H9 (cell line): ENCODE measurements at regions not wholly inside any gene's neighbourhood (a gene's known extent, or its start where the extent isn't known, plus 50 kb on each side); places are given as distances from the start of the nearest gene placed in this dataset.

ENCODE experiments used
- DNase-seq: peaks from one replicate; pipeline ENCODE4 v3.0.0-alpha.2; 2017
- H2AFZ ChIP-seq: one replicate; pipeline ENCODE4 v1.6.1; 2013; ENCODE audit warnings: mild to moderate bottlenecking, low read length, control low read depth, moderate library complexity
- H2AK5ac ChIP-seq: 2 replicates; pipeline ENCODE4 v1.6.1; 2013; ENCODE audit warnings: low read length, control low read depth, mixed read lengths; ENCODE audit not compliant: insufficient read length
- H2BK120ac ChIP-seq: one replicate; pipeline ENCODE4 v1.6.1; 2013; ENCODE audit warnings: low read depth, mild to moderate bottlenecking, low read length, control low read depth, inconsistent platforms; ENCODE audit not compliant: poor library complexity, severe bottlenecking
- H2BK12ac ChIP-seq: 2 replicates; pipeline ENCODE4 v1.6.1; 2013; ENCODE audit warnings: low read length, control low read depth, mixed read lengths, low read depth; ENCODE audit not compliant: insufficient read length
- H2BK15ac ChIP-seq: 2 replicates; pipeline ENCODE4 v1.6.1; 2013; ENCODE audit warnings: low read depth, low read length, control low read depth
- H2BK20ac ChIP-seq: one replicate; pipeline ENCODE4 v1.6.1; 2013; ENCODE audit warnings: low read depth, mild to moderate bottlenecking, low read length, control low read depth, inconsistent platforms; ENCODE audit not compliant: poor library complexity, severe bottlenecking
- H2BK5ac ChIP-seq: 2 replicates; pipeline ENCODE4 v1.6.1; 2013; ENCODE audit warnings: low read length, control low read depth, mixed read lengths; ENCODE audit not compliant: insufficient read length
- H3K14ac ChIP-seq: 2 replicates; pipeline ENCODE4 v1.6.1; 2013; ENCODE audit warnings: low read length, control low read depth; ENCODE audit not compliant: insufficient read depth
- H3K18ac ChIP-seq: 2 replicates; pipeline ENCODE4 v1.6.1; 2013; ENCODE audit warnings: low read depth, mild to moderate bottlenecking, mixed read lengths, low read length, control low read depth; ENCODE audit not compliant: insufficient read length
- H3K23ac ChIP-seq: 2 replicates; pipeline ENCODE4 v1.6.1; 2013; ENCODE audit warnings: low read length, control low read depth, mixed read lengths, low read depth; ENCODE audit not compliant: insufficient read length
- H3K23me2 ChIP-seq: 2 replicates; pipeline ENCODE4 v1.6.1; 2013; ENCODE audit warnings: low read depth, mild to moderate bottlenecking, mixed read lengths, low read length, control low read depth; ENCODE audit not compliant: insufficient read length, poor library complexity, severe bottlenecking
- H3K27ac ChIP-seq: 2 replicates; pipeline ENCODE4 v1.5.1; 2013; ENCODE audit warnings: low read length, control low read depth, mixed read lengths, low read depth; ENCODE audit not compliant: insufficient read length
- H3K27me3 ChIP-seq: 2 replicates; pipeline ENCODE4 v1.6.1; 2013; ENCODE audit warnings: low read length, control low read depth, inconsistent platforms; ENCODE audit not compliant: insufficient read depth
- H3K4ac ChIP-seq: 2 replicates; pipeline ENCODE4 v1.6.1; 2013; ENCODE audit warnings: low read depth, mild to moderate bottlenecking, control low read depth, inconsistent platforms, low read length, moderate library complexity
- H3K4me1 ChIP-seq: 2 replicates; pipeline ENCODE4 v1.6.1; 2013; ENCODE audit warnings: low read length, control low read depth, inconsistent platforms; ENCODE audit not compliant: insufficient read depth
- H3K4me2 ChIP-seq: 2 replicates; pipeline ENCODE4 v1.6.1; 2013; ENCODE audit warnings: low read length, control low read depth, mixed read lengths; ENCODE audit not compliant: insufficient read length, insufficient read depth
- H3K56ac ChIP-seq: 2 replicates; pipeline ENCODE4 v1.6.1; 2013; ENCODE audit warnings: low read depth, mild to moderate bottlenecking, mixed read lengths, low read length, control low read depth; ENCODE audit not compliant: insufficient read length
- H3K79me1 ChIP-seq: 2 replicates; pipeline ENCODE4 v1.6.1; 2013; ENCODE audit warnings: low read depth, mild to moderate bottlenecking, moderate library complexity, low read length, control low read depth, inconsistent platforms; ENCODE audit not compliant: insufficient read depth, poor library complexity, severe bottlenecking
- H3K79me2 ChIP-seq: 2 replicates; pipeline ENCODE4 v1.6.1; 2013; ENCODE audit warnings: low read length, control low read depth, inconsistent platforms; ENCODE audit not compliant: insufficient read depth
- H3K9ac ChIP-seq: 2 replicates; pipeline ENCODE4 v1.6.1; 2013; ENCODE audit warnings: low read length, control low read depth, mixed read lengths; ENCODE audit not compliant: insufficient read length; ENCODE audit errors: extremely low read depth
- H3K9me3 ChIP-seq: one replicate; pipeline ENCODE4 v1.6.1; 2013; ENCODE audit warnings: low read depth, low read length, inconsistent platforms; ENCODE audit not compliant: control insufficient read depth
- H3T11ph ChIP-seq: one replicate; pipeline ENCODE4 v1.6.1; 2013; ENCODE audit warnings: mild to moderate bottlenecking, low read length, control low read depth, inconsistent platforms
- H4K20me1 ChIP-seq: one replicate; pipeline ENCODE4 v1.6.1; 2013; ENCODE audit not compliant: control insufficient read depth, insufficient read length, insufficient read depth
- H4K5ac ChIP-seq: 2 replicates; pipeline ENCODE4 v1.6.1; 2013; ENCODE audit warnings: low read depth, mild to moderate bottlenecking, mixed read lengths, low read length, control low read depth; ENCODE audit not compliant: insufficient read length
- H4K8ac ChIP-seq: replicated peaks from 2 replicates; pipeline ENCODE4 v1.6.1; 2013; ENCODE audit warnings: low read length, control low read depth, mixed read lengths, low read depth; ENCODE audit not compliant: insufficient read length
- H4K91ac ChIP-seq: 2 replicates; pipeline ENCODE4 v1.6.1; 2013; ENCODE audit warnings: low read depth, mild to moderate bottlenecking, moderate library complexity, mixed read lengths, low read length, control low read depth; ENCODE audit not compliant: insufficient read length
- H3K27ac Mint-ChIP-seq, 3 experiments: 2 replicates in 2 of 3; 3 replicates in 1 of 3; pipeline ENCODE4 v1.8.0; 2020 to 2021; ENCODE audit warnings: mixed read lengths in 3 of 3, mild to moderate bottlenecking in 1 of 3, moderate library complexity in 1 of 3
- H3K27me3 Mint-ChIP-seq: 2 replicates; pipeline ENCODE4 v1.8.0; 2021; ENCODE audit warnings: low read depth, mild to moderate bottlenecking, moderate library complexity, mixed read lengths
- H3K36me3 Mint-ChIP-seq, 3 experiments: 2 replicates in 2 of 3; 3 replicates in 1 of 3; pipeline ENCODE4 v1.8.0; 2020 to 2021; ENCODE audit warnings: low read depth in 3 of 3, mixed read lengths in 3 of 3; ENCODE audit not compliant: insufficient read depth in 1 of 3
- H3K4me1 Mint-ChIP-seq, 2 experiments: 2 replicates each; pipeline ENCODE4 v1.8.0; 2020; ENCODE audit warnings: mixed read lengths in 2 of 2
- H3K4me3 Mint-ChIP-seq, 2 experiments: 2 replicates in 1 of 2; 3 replicates in 1 of 2; pipeline ENCODE4 v1.8.0; 2020 to 2021; ENCODE audit warnings: mild to moderate bottlenecking in 2 of 2, mixed read lengths in 2 of 2, moderate library complexity in 1 of 2
- H3K9me3 Mint-ChIP-seq, 2 experiments: 2 replicates in 1 of 2; 3 replicates in 1 of 2; pipeline ENCODE4 v1.8.0; 2020; ENCODE audit warnings: mild to moderate bottlenecking in 2 of 2, mixed read lengths in 2 of 2, moderate library complexity in 1 of 2
- WGBS: extraction: QIAGEN DNeasy Blood & Tissue Kit; methylation state at CpG from one replicate; pipeline ENCODE4 v1.1.7; 2013; ENCODE audit warnings: missing lambda C conversion rate, low lambda C conversion rate, mixed read lengths; ENCODE audit not compliant: insufficient read length; ENCODE audit errors: extremely low coverage; 5-methylcytosine and 5-hydroxymethylcytosine counted together
- TF ChIP-seq, protein P1 (sequence below): fragments of 200-600 bp; sonication (generic); conservative IDR thresholded peaks from 3 replicates; pipeline ENCODE4 v1.8.0; 2021; ENCODE audit warnings: antibody characterized with exemption, mild to moderate bottlenecking

DNA sequence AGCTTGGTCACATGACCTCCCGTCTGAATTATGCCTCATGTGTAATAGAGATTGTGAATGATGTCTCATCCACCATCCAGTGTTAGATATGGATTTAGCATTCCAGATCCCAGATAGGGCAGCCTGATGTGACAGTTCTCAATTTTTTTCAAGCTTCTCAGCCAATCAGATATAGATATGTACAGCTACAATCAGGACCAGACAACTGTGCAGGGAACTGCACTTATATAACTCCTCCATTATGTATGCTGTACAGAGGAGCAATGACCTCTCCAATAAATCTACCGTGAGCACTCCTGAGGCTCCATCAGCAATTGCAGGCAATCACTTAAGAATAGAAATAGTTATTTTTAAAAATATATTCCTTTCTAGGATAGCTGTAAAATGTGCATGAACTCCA, 722.8 kb upstream of the SOX9 start:
- H3K27me3 Mint-ChIP-seq: no peaks in the 10 kb centered on the region
- H3K4me2 ChIP-seq: no peak overlapping the region
- DNase-seq: no peak
- H3K27ac Mint-ChIP-seq: no peak overlapping the region
- H3K27me3 ChIP-seq: no peaks in the 10 kb centered on the region
- peaks cover 8 to 9% of the 10 kb centered on the region in 2 experiments for H3K4me1 Mint-ChIP-seq
- H3K14ac ChIP-seq: no peak overlapping the region
- no peak overlapping the region for H3K56ac ChIP-seq
- H2BK5ac ChIP-seq: no peak overlapping the region
- no peaks in the 10 kb centered on the region for H3K36me3 Mint-ChIP-seq
- no peak overlapping the region for H3K27ac ChIP-seq
- no peaks in the 10 kb centered on the region for H4K20me1 ChIP-seq
- no peak overlapping the region for H4K5ac ChIP-seq
- no peaks in the 10 kb centered on the region for H3K23me2 ChIP-seq
- H3K9me3 Mint-ChIP-seq: no peaks in the 10 kb centered on the region; a peak in 1 of 5 replicates
- H3T11ph ChIP-seq: no peak overlapping the region
- no peaks in the 10 kb centered on the region; the same call in 1 of the 2 replicates for H3K4me1 ChIP-seq
- no peak overlapping the region for H3K18ac ChIP-seq
- no CpG with 5 or more reads among the region's 2 CpGs for WGBS
- H3K79me2 ChIP-seq: no peaks in the 10 kb centered on the region
- H4K8ac ChIP-seq: no peak overlapping the region
- H2BK15ac ChIP-seq: no peak overlapping the region
- no peaks in the 10 kb centered on the region for H3K9me3 ChIP-seq
- H3K79me1 ChIP-seq: no peaks in the 10 kb centered on the region
- H2BK12ac ChIP-seq: no peak overlapping the region
- H2AFZ ChIP-seq: no peak overlapping the region
- no peak overlapping the region for H3K4ac ChIP-seq
- TF ChIP-seq, protein P1, sequence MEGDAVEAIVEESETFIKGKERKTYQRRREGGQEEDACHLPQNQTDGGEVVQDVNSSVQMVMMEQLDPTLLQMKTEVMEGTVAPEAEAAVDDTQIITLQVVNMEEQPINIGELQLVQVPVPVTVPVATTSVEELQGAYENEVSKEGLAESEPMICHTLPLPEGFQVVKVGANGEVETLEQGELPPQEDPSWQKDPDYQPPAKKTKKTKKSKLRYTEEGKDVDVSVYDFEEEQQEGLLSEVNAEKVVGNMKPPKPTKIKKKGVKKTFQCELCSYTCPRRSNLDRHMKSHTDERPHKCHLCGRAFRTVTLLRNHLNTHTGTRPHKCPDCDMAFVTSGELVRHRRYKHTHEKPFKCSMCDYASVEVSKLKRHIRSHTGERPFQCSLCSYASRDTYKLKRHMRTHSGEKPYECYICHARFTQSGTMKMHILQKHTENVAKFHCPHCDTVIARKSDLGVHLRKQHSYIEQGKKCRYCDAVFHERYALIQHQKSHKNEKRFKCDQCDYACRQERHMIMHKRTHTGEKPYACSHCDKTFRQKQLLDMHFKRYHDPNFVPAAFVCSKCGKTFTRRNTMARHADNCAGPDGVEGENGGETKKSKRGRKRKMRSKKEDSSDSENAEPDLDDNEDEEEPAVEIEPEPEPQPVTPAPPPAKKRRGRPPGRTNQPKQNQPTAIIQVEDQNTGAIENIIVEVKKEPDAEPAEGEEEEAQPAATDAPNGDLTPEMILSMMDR: no peak
- no peak overlapping the region for H2AK5ac ChIP-seq
- H2BK20ac ChIP-seq: no peak overlapping the region
- H2BK120ac ChIP-seq: no peak overlapping the region
- no peak overlapping the region for H4K91ac ChIP-seq
- H3K9ac ChIP-seq: no peak overlapping the region
- H3K23ac ChIP-seq: no peak overlapping the region
- H3K4me3 Mint-ChIP-seq: no peak overlapping the region
